Keratinocyte (primary cell): ENCODE measurements at regions not wholly inside any gene's neighbourhood (a gene's known extent, or its start where the extent isn't known, plus 50 kb on each side); places are given as distances from the start of the nearest gene placed in this dataset.

Source experiments
- CTCF ChIP-seq, 3 experiments: IDR thresholded peaks in 1 of 3; conservative IDR thresholded peaks in 1 of 3; optimal IDR thresholded peaks in 1 of 3; 2 replicates in 2 of 3; 3 replicates in 1 of 3; pipeline versions ENCODE3 to v1.5.1; 2011; ENCODE audit warnings: low read length in 3 of 3, mild to moderate bottlenecking in 3 of 3, moderate library complexity in 2 of 3, control low read depth in 1 of 3, inconsistent platforms in 1 of 3; ENCODE audit not compliant: insufficient read depth in 2 of 3; ENCODE audit errors: extremely low read depth in 1 of 3
- EZH2 ChIP-seq: IDR thresholded peaks from one replicate; pipeline ENCODE4 v1.6.1; 2012; ENCODE audit warnings: inconsistent platforms, mild to moderate bottlenecking, low read length, moderate library complexity

DNA sequence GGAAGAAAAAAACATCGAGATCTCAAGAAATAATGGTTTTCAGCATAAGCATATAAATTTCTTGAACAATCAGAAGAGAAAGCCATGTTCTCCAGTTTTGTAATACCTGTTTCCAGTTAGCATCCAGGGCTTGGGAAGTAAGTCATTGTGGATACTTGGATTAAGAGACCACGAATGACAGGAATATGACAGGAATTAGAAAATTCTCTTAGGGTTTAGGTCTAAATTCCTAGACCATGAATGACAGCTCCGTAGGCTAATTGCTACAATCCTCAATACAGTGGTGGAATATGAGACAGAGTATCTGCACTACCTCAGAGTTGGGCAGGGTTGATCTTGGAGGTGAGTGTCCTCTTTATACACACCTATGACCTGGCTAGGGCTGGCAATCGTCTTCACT lies 517.5 kb downstream of the NTRK3 start:
- TF ChIP-seq CTCF (optimal IDR thresholded peaks at IDR 0.05 in 1 of 3, IDR thresholded peaks at IDR 0.05 in 1 of 3, conservative IDR thresholded peaks at IDR 0.05 in 1 of 3; ENCODE audit: extremely low read depth in 1 of 3, insufficient read depth in 2 of 3, low read length in 3 of 3), result no peak
- no peak for TF ChIP-seq EZH2
